HEK293 (cell line): ENCODE measurements at regions not wholly inside any gene's neighbourhood (a gene's known extent, or its start where the extent isn't known, plus 50 kb on each side); places are given as distances from the start of the nearest gene placed in this dataset.

Source experiments
- CTCF ChIA-PET: fragments of 350-600 bp; formaldehyde crosslinking; extraction: SDS; loops from one replicate; lab custom pipeline; 2021; ENCODE audit warnings: antibody characterized with exemption; lab: Yijun Ruan, JAX
- POLR2A ChIA-PET: fragments of 300-600 bp; formaldehyde crosslinking; extraction: SDS; loops from one replicate; lab custom pipeline; 2020; ENCODE audit warnings: antibody characterized with exemption, inconsistent platforms; lab: Yijun Ruan, JAX
- H3K27ac ChIP-seq: fragments of 200-500 bp; sonication (Bioruptor generic); 2 replicates; pipeline ENCODE4 v1.5.1; 2014; ENCODE audit warnings: low read depth, low read length, control low read depth, inconsistent platforms; ENCODE audit errors: extremely low read depth
- H3K36me3 ChIP-seq, 2 experiments: fragments of 200-500 bp in 1 of 2; sonication (Bioruptor generic) in 1 of 2; 1 replicate in 1 of 2; 2 replicates in 1 of 2; pipeline ENCODE4 v1.5.1; 2014 to 2017; ENCODE audit warnings: inconsistent platforms in 2 of 2, low read length in 2 of 2; ENCODE audit not compliant: control insufficient read depth in 2 of 2, insufficient read depth in 1 of 2
- H3K4me1 ChIP-seq: fragments of 200-500 bp; sonication (Bioruptor generic); 2 replicates; pipeline ENCODE4 v1.5.1; 2014; ENCODE audit warnings: mild to moderate bottlenecking, low read length, inconsistent platforms; ENCODE audit not compliant: control insufficient read depth, insufficient read depth
- H3K4me3 ChIP-seq: 2 replicates; pipeline ENCODE4 v1.5.1; 2011; ENCODE audit warnings: low read depth, mild to moderate bottlenecking, control low read depth, low read length, moderate library complexity
- H3K9me3 ChIP-seq: fragments of 200-500 bp; sonication (Bioruptor generic); 2 replicates; pipeline ENCODE4 v1.5.1; 2014; ENCODE audit warnings: low read depth, low read length, inconsistent platforms; ENCODE audit not compliant: control insufficient read depth, insufficient read depth
- EGR2 ChIP-seq: fragments of 450-650 bp; formaldehyde crosslinking; IDR thresholded peaks from 2 replicates; pipeline ENCODE4 v1.5.1; 2016; ENCODE audit warnings: low read depth, missing biosample characterization, missing genetic modification characterization
- GLIS1 ChIP-seq: fragments of 450-650 bp; formaldehyde crosslinking; IDR thresholded peaks from 2 replicates; pipeline ENCODE4 v1.5.1; 2016; ENCODE audit warnings: missing biosample characterization, missing genetic modification characterization
- GLIS2 ChIP-seq: fragments of 450-650 bp; formaldehyde crosslinking; IDR thresholded peaks from 2 replicates; pipeline ENCODE4 v1.5.1; 2016; ENCODE audit warnings: missing biosample characterization, missing genetic modification characterization
- HOXC10 ChIP-seq: sonication (generic); formaldehyde crosslinking; IDR thresholded peaks from 2 replicates; pipeline ENCODE4 v1.8.1; 2023; ENCODE audit warnings: mild to moderate bottlenecking, missing genetic modification reagents
- IKZF3 ChIP-seq: fragments of 450-650 bp; IDR thresholded peaks from 2 replicates; pipeline ENCODE4 v1.5.0; 2018; ENCODE audit warnings: missing biosample characterization, mild to moderate bottlenecking, missing genetic modification characterization, moderate library complexity
- MYNN ChIP-seq: fragments of 450-650 bp; formaldehyde crosslinking; IDR thresholded peaks from 2 replicates; pipeline ENCODE4 v1.5.1; 2016; ENCODE audit warnings: missing biosample characterization, missing genetic modification characterization, borderline replicate concordance
- REPIN1 ChIP-seq: fragments of 450-650 bp; formaldehyde crosslinking; IDR thresholded peaks from 2 replicates; pipeline ENCODE4 v1.5.1; 2017; ENCODE audit warnings: missing biosample characterization, missing genetic modification characterization, low read depth
- SP7 ChIP-seq: fragments of 450-650 bp; formaldehyde crosslinking; IDR thresholded peaks from 2 replicates; pipeline ENCODE4 v1.5.1; 2016; ENCODE audit warnings: missing biosample characterization, missing genetic modification characterization
- YY1 ChIP-seq: fragments of 450-650 bp; formaldehyde crosslinking; IDR thresholded peaks from 2 replicates; pipeline ENCODE4 v1.5.1; 2018; ENCODE audit warnings: missing biosample characterization, missing genetic modification characterization
- ZBTB1 ChIP-seq: fragments of 450-650 bp; formaldehyde crosslinking; IDR thresholded peaks from 2 replicates; pipeline ENCODE4 v1.5.1; 2016; ENCODE audit warnings: missing biosample characterization, missing genetic modification characterization
- ZBTB48 ChIP-seq: fragments of 450-650 bp; formaldehyde crosslinking; IDR thresholded peaks from 2 replicates; pipeline ENCODE4 v1.5.1; 2016; ENCODE audit warnings: missing biosample characterization, missing genetic modification characterization
- ZNF114 ChIP-seq: fragments of 450-650 bp; formaldehyde crosslinking; IDR thresholded peaks from 2 replicates; pipeline ENCODE4 v1.5.0; 2017; ENCODE audit warnings: missing biosample characterization, missing genetic modification characterization
- ZNF132 ChIP-seq: fragments of 450-650 bp; formaldehyde crosslinking; IDR thresholded peaks from 2 replicates; pipeline ENCODE4 v1.5.1; 2017; ENCODE audit warnings: missing biosample characterization, missing genetic modification characterization, borderline replicate concordance
- ZNF292 ChIP-seq: fragments of 450-650 bp; formaldehyde crosslinking; IDR thresholded peaks from 2 replicates; pipeline ENCODE4 v1.5.1; 2016; ENCODE audit warnings: low read depth, missing biosample characterization, missing genetic modification characterization, borderline replicate concordance
- ZNF366 ChIP-seq: fragments of 450-650 bp; formaldehyde crosslinking; conservative IDR thresholded peaks from 2 replicates; pipeline ENCODE4 v1.5.1; 2016; ENCODE audit warnings: missing biosample characterization, missing genetic modification characterization
- ZNF416 ChIP-seq: fragments of 450-650 bp; formaldehyde crosslinking; IDR thresholded peaks from 2 replicates; pipeline ENCODE4 v1.5.1; 2016; ENCODE audit warnings: missing biosample characterization, missing genetic modification characterization
- ZNF423 ChIP-seq: fragments of 450-650 bp; formaldehyde crosslinking; IDR thresholded peaks from 2 replicates; pipeline ENCODE4 v1.5.1; 2016; ENCODE audit warnings: missing biosample characterization, missing genetic modification characterization
- ZNF48 ChIP-seq: fragments of 450-650 bp; formaldehyde crosslinking; IDR thresholded peaks from 2 replicates; pipeline ENCODE4 v1.5.1; 2016; ENCODE audit warnings: missing biosample characterization, missing genetic modification characterization
- ZNF610 ChIP-seq: fragments of 450-650 bp; formaldehyde crosslinking; IDR thresholded peaks from 2 replicates; pipeline ENCODE4 v1.5.1; 2016; ENCODE audit warnings: missing biosample characterization, missing genetic modification characterization, borderline replicate concordance
- ZNF629 ChIP-seq: fragments of 450-650 bp; formaldehyde crosslinking; IDR thresholded peaks from 2 replicates; pipeline ENCODE4 v1.5.1; 2017; ENCODE audit warnings: missing biosample characterization, missing genetic modification characterization
- ZNF768 ChIP-seq: fragments of 450-650 bp; formaldehyde crosslinking; IDR thresholded peaks from 2 replicates; pipeline ENCODE4 v1.5.1; 2018; ENCODE audit warnings: missing biosample characterization, mild to moderate bottlenecking, missing genetic modification characterization
- ZNF777 ChIP-seq: fragments of 450-650 bp; formaldehyde crosslinking; IDR thresholded peaks from 2 replicates; pipeline ENCODE4 v1.5.1; 2017; ENCODE audit warnings: missing biosample characterization, missing genetic modification characterization, borderline replicate concordance
- ZNF843 ChIP-seq: fragments of 450-650 bp; formaldehyde crosslinking; IDR thresholded peaks from 2 replicates; pipeline ENCODE4 v1.5.1; 2016; ENCODE audit warnings: missing biosample characterization, missing genetic modification characterization
- TF ChIP-seq, protein P1 (sequence below): fragments of 450-650 bp; formaldehyde crosslinking; IDR thresholded peaks from 2 replicates; pipeline ENCODE4 v1.5.1; 2017; ENCODE audit warnings: missing biosample characterization, missing genetic modification characterization
- TF ChIP-seq, protein P2 (sequence below): fragments of 450-650 bp; formaldehyde crosslinking; IDR thresholded peaks from 2 replicates; pipeline ENCODE4 v1.5.1; 2017; ENCODE audit warnings: missing biosample characterization, missing genetic modification characterization
- TF ChIP-seq, protein P3 (sequence below): fragments of 450-650 bp; formaldehyde crosslinking; IDR thresholded peaks from 2 replicates; pipeline ENCODE4 v1.5.1; 2016; ENCODE audit warnings: missing biosample characterization, missing genetic modification characterization
- TF ChIP-seq, protein P4 (sequence below): fragments of 450-650 bp; formaldehyde crosslinking; IDR thresholded peaks from 2 replicates; pipeline ENCODE4 v1.5.1; 2016; ENCODE audit warnings: missing biosample characterization, missing genetic modification characterization

DNA sequence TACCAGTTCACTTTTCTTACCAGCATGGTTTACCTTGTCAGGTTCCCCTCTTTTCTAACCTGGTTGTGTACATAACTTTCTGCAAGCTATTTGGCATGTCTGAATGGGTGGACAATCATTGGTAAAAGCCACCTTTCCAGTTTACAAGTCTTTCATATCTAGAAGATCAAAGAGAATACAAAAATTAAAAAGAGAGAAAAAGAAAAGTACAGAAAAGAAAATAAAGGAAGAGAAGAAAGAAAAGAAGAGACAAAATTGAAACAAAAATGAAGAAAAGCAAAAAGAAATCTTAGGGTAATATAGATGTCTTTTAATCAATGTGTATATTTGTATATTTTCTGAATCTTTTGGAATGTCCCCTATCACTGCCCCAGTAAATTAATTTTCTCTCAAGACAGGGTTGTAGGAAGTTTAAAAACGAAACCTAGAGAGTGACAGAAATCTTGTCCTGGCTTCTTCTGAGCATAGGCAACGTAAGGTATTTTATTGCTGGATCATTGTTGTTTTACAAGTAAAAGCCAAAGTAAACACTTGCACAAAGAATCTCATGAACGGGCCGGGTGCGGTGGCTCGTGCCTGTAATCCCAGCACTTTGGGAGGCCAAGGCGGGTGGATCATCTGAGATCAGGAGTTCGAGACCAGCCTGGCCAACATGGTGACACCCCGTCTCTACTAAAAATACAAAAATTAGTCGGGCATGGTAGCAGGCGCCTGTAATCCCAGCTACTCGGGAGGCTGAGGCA lies 98.7 kb upstream of the IFNE start:
- CTCF ChIA-PET, result interaction anchor here (0.6 to 0.7 kb wide), 2 partner anchors 11 to 641 kb away, joined by 4 to 5 read pairs; no protein-coding TSS in a partner anchor
- H3K27ac ChIP-seq, result no peak overlapping the region
- H3K4me3 ChIP-seq, result no peak overlapping the region
- H3K9me3 ChIP-seq, result no peaks in the 10 kb centered on the region
- peaks cover 24% of the 10 kb centered on the region for H3K4me1 ChIP-seq
- no peaks in the 10 kb centered on the region for H3K36me3 ChIP-seq
- POLR2A ChIA-PET, result interaction anchor here (0.6 kb wide), 1 partner anchor 87 kb away, joined by 3 read pairs; no protein-coding TSS in a partner anchor
- TF ChIP-seq, protein P1, sequence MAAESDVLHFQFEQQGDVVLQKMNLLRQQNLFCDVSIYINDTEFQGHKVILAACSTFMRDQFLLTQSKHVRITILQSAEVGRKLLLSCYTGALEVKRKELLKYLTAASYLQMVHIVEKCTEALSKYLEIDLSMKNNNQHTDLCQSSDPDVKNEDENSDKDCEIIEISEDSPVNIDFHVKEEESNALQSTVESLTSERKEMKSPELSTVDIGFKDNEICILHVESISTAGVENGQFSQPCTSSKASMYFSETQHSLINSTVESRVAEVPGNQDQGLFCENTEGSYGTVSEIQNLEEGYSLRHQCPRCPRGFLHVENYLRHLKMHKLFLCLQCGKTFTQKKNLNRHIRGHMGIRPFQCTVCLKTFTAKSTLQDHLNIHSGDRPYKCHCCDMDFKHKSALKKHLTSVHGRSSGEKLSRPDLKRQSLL (tag by site-specific recombination), result no peak
- TF ChIP-seq ZNF843 (tag by site-specific recombination) (peak; percentile 67; the same call in 1 of the 2 replicates), IKZF3 (tag by site-specific recombination) (no peak), GLIS2 (no peak), ZNF416 (no peak), ZNF423 (no peak), YY1 (tag by site-specific recombination) (no peak), ZNF132 (no peak), ZNF777 (tag by site-specific recombination) (no peak), ZNF768 (no peak), ZBTB48 (tag by site-specific recombination) (no peak), MYNN (tag by site-specific recombination) (peak; percentile 52; the same call in 1 of the 2 replicates), ZNF292 (tag by site-specific recombination) (no peak), ZBTB1 (tag by site-specific recombination) (peak; percentile 76; the same call in 1 of the 2 replicates), GLIS1 (tag by site-specific recombination) (peak; percentile 67), ZNF629 (tag by site-specific recombination) (peak; percentile 45; the same call in 1 of the 2 replicates), HOXC10 (no peak), ZNF366 (tag by site-specific recombination) (peak; percentile 77), REPIN1 (tag by site-specific recombination) (no peak), ZNF48 (no peak), EGR2 (tag by site-specific recombination) (no peak), SP7 (tag by site-specific recombination) (peak; percentile 44; the same call in 1 of the 2 replicates), ZNF610 (tag by site-specific recombination) (0 out of 2 replicates have a peak, but pooled peaks have one; percentile 41), ZNF114 (tag by site-specific recombination) (no peak)
- TF ChIP-seq, protein P2, sequence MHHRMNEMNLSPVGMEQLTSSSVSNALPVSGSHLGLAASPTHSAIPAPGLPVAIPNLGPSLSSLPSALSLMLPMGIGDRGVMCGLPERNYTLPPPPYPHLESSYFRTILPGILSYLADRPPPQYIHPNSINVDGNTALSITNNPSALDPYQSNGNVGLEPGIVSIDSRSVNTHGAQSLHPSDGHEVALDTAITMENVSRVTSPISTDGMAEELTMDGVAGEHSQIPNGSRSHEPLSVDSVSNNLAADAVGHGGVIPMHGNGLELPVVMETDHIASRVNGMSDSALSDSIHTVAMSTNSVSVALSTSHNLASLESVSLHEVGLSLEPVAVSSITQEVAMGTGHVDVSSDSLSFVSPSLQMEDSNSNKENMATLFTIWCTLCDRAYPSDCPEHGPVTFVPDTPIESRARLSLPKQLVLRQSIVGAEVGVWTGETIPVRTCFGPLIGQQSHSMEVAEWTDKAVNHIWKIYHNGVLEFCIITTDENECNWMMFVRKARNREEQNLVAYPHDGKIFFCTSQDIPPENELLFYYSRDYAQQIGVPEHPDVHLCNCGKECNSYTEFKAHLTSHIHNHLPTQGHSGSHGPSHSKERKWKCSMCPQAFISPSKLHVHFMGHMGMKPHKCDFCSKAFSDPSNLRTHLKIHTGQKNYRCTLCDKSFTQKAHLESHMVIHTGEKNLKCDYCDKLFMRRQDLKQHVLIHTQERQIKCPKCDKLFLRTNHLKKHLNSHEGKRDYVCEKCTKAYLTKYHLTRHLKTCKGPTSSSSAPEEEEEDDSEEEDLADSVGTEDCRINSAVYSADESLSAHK, result peak; percentile 47; the same call in 1 of the 2 replicates
- TF ChIP-seq, protein P3, sequence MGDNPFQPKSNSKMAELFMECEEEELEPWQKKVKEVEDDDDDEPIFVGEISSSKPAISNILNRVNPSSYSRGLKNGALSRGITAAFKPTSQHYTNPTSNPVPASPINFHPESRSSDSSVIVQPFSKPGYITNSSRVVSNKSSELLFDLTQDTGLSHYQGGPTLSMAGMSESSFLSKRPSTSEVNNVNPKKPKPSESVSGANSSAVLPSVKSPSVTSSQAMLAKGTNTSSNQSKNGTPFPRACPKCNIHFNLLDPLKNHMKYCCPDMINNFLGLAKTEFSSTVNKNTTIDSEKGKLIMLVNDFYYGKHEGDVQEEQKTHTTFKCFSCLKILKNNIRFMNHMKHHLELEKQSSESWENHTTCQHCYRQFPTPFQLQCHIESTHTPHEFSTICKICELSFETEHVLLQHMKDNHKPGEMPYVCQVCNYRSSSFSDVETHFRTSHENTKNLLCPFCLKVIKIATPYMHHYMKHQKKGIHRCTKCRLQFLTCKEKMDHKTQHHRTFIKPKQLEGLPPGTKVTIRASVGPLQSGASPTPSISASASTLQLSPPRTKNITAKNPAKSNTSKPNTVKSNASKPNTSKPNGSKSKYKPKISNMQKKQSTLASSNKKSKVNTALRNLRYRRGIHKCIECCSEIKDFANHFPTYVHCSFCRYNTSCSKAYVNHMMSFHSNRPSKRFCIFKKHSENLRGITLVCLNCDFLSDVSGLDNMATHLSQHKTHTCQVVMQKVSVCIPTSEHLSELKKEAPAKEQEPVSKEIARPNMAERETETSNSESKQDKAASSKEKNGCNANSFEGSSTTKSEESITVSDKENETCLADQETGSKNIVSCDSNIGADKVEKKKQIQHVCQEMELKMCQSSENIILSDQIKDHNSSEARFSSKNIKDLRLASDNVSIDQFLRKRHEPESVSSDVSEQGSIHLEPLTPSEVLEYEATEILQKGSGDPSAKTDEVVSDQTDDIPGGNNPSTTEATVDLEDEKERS (tag by site-specific recombination), result no peak
- TF ChIP-seq, protein P4, sequence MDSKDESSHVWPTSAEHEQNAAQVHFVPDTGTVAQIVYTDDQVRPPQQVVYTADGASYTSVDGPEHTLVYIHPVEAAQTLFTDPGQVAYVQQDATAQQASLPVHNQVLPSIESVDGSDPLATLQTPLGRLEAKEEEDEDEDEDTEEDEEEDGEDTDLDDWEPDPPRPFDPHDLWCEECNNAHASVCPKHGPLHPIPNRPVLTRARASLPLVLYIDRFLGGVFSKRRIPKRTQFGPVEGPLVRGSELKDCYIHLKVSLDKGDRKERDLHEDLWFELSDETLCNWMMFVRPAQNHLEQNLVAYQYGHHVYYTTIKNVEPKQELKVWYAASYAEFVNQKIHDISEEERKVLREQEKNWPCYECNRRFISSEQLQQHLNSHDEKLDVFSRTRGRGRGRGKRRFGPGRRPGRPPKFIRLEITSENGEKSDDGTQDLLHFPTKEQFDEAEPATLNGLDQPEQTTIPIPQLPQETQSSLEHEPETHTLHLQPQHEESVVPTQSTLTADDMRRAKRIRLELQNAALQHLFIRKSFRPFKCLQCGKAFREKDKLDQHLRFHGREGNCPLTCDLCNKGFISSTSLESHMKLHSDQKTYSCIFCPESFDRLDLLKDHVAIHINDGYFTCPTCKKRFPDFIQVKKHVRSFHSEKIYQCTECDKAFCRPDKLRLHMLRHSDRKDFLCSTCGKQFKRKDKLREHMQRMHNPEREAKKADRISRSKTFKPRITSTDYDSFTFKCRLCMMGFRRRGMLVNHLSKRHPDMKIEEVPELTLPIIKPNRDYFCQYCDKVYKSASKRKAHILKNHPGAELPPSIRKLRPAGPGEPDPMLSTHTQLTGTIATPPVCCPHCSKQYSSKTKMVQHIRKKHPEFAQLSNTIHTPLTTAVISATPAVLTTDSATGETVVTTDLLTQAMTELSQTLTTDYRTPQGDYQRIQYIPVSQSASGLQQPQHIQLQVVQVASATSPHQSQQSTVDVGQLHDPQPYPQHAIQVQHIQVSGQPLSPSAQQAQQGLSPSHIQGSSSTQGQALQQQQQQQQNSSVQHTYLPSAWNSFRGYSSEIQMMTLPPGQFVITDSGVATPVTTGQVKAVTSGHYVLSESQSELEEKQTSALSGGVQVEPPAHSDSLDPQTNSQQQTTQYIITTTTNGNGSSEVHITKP (tag by site-specific recombination), result 0 out of 2 replicates have a peak, but pooled peaks have one; percentile 19
